ENCODE measurements at regions not wholly inside any gene's neighbourhood (a gene's known extent, or its start where the extent isn't known, plus 50 kb on each side); places are given as distances from the start of the nearest gene placed in this dataset.

- TF ChIP-seq CTCF (IDR thresholded peaks at IDR 0.05; ENCODE audit: insufficient read depth, low read depth, low read length) (no peak), EZH2 (IDR thresholded peaks at IDR 0.05; ENCODE audit: insufficient read depth, low read length) (no peak)
Observed at GRCh38 chr4:29375716-29376115, 1344.5 kb upstream of the PCDH7 start.

All from astrocyte (in vitro differentiated cells and primary cell).